Stimulated activated naive B cell treated with anti-CD40 and anti-IgM and Interleukin-4, amounts not matched to agents 10 μg/mL and 1 μg/mL and 100 μg/mL, for 72 hours (primary cell): ENCODE measurements at regions not wholly inside any gene's neighbourhood (a gene's known extent, or its start where the extent isn't known, plus 50 kb on each side); places are given as distances from the start of the nearest gene placed in this dataset.
"Not testable (repeated sequence)": the region's sequence is repeated elsewhere in the genome, so short reads cannot be mapped to it uniquely, and the experiment has no call there.

Experiments used
- ATAC-seq, 2 donors: fragments of 150-1000 bp; cut with Tn5 transposase; replicated peaks; 2 replicates each; pipeline ENCODE4 v1.10.0; 2021; ENCODE audit warnings: moderate library complexity in 1 of 2
- DNase-seq: peaks from one replicate; pipeline ENCODE4 v3.0.0; 2021
- H3K27ac Mint-ChIP-seq: one replicate; pipeline ENCODE4 v1.8.0; 2022; ENCODE audit warnings: mild to moderate bottlenecking, mixed read lengths
- H3K27me3 Mint-ChIP-seq, 2 donors: one replicate each; pipeline ENCODE4 v1.8.0; 2022; ENCODE audit warnings: mixed read lengths in 2 of 2
- H3K36me3 Mint-ChIP-seq, 2 donors: one replicate each; pipeline ENCODE4 v1.8.0; 2022; ENCODE audit warnings: mixed read lengths in 2 of 2, mild to moderate bottlenecking in 1 of 2
- H3K4me1 Mint-ChIP-seq, 2 donors: one replicate each; pipeline ENCODE4 v1.8.0; 2022; ENCODE audit warnings: mixed read lengths in 2 of 2, mild to moderate bottlenecking in 1 of 2
- H3K4me3 Mint-ChIP-seq, 2 donors: one replicate each; pipeline ENCODE4 v1.8.0; 2022; ENCODE audit warnings: mild to moderate bottlenecking in 2 of 2, mixed read lengths in 2 of 2, moderate library complexity in 1 of 2
- H3K9me3 Mint-ChIP-seq, 2 donors: one replicate each; pipeline ENCODE4 v1.8.0; 2022; ENCODE audit warnings: mixed read lengths in 2 of 2, mild to moderate bottlenecking in 1 of 2

DNA sequence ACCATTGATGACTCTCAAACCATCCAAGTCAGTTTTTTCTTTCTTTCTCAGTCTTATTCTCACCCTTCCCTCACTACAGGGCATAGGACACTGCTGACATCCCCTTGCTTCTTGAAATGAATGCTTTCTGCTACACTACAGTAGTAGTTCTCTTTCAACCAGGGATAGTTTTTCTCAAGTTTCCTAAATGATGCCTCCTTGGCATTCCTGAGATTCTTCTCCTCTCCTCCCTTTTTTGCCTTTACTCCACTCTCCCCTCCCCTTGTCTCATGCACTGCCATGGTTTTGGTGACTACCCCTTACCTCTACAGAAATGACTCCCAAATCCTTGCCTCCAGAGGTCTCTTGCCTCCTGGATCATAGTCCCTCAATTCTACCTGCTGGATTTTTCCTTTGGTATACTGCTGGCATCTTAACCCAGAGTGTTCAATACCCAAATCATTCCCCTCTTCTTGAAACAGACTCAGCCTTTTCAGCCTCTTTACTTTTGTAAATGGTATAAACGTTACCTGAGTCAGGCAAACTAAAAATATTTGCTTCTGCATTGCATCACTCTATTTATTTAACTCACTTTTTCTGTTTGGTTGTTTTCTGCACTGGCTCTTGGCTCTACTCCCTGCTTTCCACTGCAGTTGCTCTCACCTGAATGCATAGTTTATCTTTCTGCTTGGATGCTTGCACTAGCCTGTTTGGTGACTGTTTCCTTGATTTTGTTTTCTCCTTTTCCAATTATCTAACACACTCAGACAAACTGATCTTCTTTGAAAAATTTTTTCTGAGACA, 211.6 kb upstream of the IGF1 start:
- no peaks in the 10 kb centered on the region for H3K36me3 Mint-ChIP-seq
- H3K9me3 Mint-ChIP-seq = peaks cover 3 to 16% of the 10 kb centered on the region in 2 donors
- H3K4me1 Mint-ChIP-seq = no peaks in the 10 kb centered on the region
- no peak overlapping the region for H3K4me3 Mint-ChIP-seq
- no peak for ATAC-seq
- H3K27ac Mint-ChIP-seq = no peak overlapping the region
- no peak for DNase-seq
- H3K27me3 Mint-ChIP-seq = peaks cover 24 to 38% of the 10 kb centered on the region in 2 donors

GRCh38 chr12:102690253-102690652, 209.9 kb upstream of the IGF1 start:
- Mint-ChIP-seq H3K4me3 (no peak overlapping the region), H3K27ac (no peak overlapping the region), H3K36me3 (no peaks in the 10 kb centered on the region), H3K27me3 (peaks cover 15 to 31% of the 10 kb centered on the region in 2 donors), H3K4me1 (no peaks in the 10 kb centered on the region), H3K9me3 (peaks cover 0 to 3% of the 10 kb centered on the region in 2 donors)
- ATAC-seq = no peak
- no peak for DNase-seq

GRCh38 chr12:102689701-102690100, 209.3 kb upstream of the IGF1 start:
- peaks cover 0 to 3% of the 10 kb centered on the region in 2 donors for H3K9me3 Mint-ChIP-seq
- no peaks in the 10 kb centered on the region for H3K36me3 Mint-ChIP-seq
- ATAC-seq (no peak), DNase-seq (no peak)
- H3K4me3 Mint-ChIP-seq = no peak overlapping the region
- H3K27ac Mint-ChIP-seq = no peak overlapping the region
- H3K27me3 Mint-ChIP-seq = peaks cover 15 to 32% of the 10 kb centered on the region in 2 donors
- no peaks in the 10 kb centered on the region for H3K4me1 Mint-ChIP-seq

DNA sequence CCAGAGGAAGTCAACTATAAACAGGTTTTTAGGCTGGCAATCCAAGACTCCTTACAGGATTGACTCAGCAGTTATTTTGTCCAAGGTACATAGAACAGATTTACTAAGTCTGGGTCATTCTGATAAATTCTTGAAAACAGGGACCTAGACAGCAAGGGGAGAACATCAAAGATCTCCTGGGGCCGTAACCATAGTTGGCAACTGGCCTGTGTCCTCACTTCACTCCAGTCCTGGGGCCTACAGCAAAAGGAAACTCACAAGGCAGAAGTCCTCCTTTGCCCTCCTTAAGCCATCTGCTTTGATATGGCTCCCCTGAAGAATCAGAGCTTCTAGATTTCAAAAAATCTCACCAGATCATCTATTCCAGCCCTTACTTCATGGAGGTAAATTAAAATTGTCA, 207.2 kb upstream of the IGF1 start:
- H3K9me3 Mint-ChIP-seq = no peaks in the 10 kb centered on the region
- no peak for ATAC-seq
- H3K27me3 Mint-ChIP-seq = peaks cover 16 to 28% of the 10 kb centered on the region in 2 donors
- H3K36me3 Mint-ChIP-seq = no peaks in the 10 kb centered on the region
- no peak overlapping the region for H3K4me3 Mint-ChIP-seq
- H3K27ac Mint-ChIP-seq = no peak overlapping the region
- H3K4me1 Mint-ChIP-seq = no peaks in the 10 kb centered on the region
- no peak for DNase-seq

- Mint-ChIP-seq H3K4me3 (no peak overlapping the region), H3K36me3 (no peaks in the 10 kb centered on the region), H3K4me1 (no peaks in the 10 kb centered on the region), H3K27ac (no peak overlapping the region), H3K27me3 (peaks cover 10 to 20% of the 10 kb centered on the region in 2 donors), H3K9me3 (no peaks in the 10 kb centered on the region)
- DNase-seq = no peak
- no peak for ATAC-seq
Measured at GRCh38 chr12:102685841-102686240, 205.5 kb upstream of the IGF1 start.

GRCh38 chr12:102685172-102685571, 204.8 kb upstream of the IGF1 start:
- H3K27ac Mint-ChIP-seq = no peak overlapping the region
- H3K27me3 Mint-ChIP-seq = peaks cover 10 to 18% of the 10 kb centered on the region in 2 donors
- DNase-seq = no peak
- no peak for ATAC-seq
- H3K36me3 Mint-ChIP-seq = no peaks in the 10 kb centered on the region
- H3K9me3 Mint-ChIP-seq = no peaks in the 10 kb centered on the region
- no peaks in the 10 kb centered on the region for H3K4me1 Mint-ChIP-seq
- no peak overlapping the region for H3K4me3 Mint-ChIP-seq

- ATAC-seq = no peak
- Mint-ChIP-seq H3K36me3 (no peaks in the 10 kb centered on the region), H3K4me3 (no peak overlapping the region), H3K9me3 (peaks cover 4 to 7% of the 10 kb centered on the region in 2 donors), H3K4me1 (no peaks in the 10 kb centered on the region), H3K27ac (no peak overlapping the region), H3K27me3 (peaks cover 15 to 18% of the 10 kb centered on the region in 2 donors)
- no peak for DNase-seq
Measured at GRCh38 chr12:102682366-102683289, 202.3 kb upstream of the IGF1 start.

- no peaks in the 10 kb centered on the region for H3K4me1 Mint-ChIP-seq
- H3K27ac Mint-ChIP-seq = no peak overlapping the region
- no peaks in the 10 kb centered on the region for H3K36me3 Mint-ChIP-seq
- ATAC-seq = no peak
- peaks cover 13 to 17% of the 10 kb centered on the region in 2 donors for H3K27me3 Mint-ChIP-seq
- peaks cover 4 to 7% of the 10 kb centered on the region in 2 donors for H3K9me3 Mint-ChIP-seq
- H3K4me3 Mint-ChIP-seq = no peak overlapping the region
- DNase-seq = no peak
Measured at GRCh38 chr12:102681747-102682146, 201.4 kb upstream of the IGF1 start.

DNA sequence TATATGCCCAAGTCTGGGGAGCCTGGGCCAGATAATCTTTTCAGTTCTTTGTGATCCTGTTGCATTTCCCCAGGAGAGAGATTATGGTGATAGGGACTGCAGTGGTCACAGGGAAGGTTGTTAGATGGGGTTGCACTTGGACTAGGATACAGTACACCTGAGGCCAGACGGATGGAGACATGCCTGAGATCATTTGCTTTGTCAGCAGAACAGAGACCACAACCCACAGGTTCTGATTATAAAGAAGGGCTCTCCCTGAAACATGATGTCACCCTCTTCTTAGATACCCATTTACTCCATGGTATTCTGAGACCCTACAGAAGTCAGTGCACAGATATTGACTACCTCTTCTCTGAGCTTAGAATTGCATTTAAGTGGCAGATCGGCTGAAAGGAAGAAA, 200.9 kb upstream of the IGF1 start:
- DNase-seq = no peak
- ATAC-seq = no peak
- Mint-ChIP-seq H3K36me3 (no peaks in the 10 kb centered on the region), H3K4me1 (no peaks in the 10 kb centered on the region), H3K27me3 (peaks cover 12 to 21% of the 10 kb centered on the region in 2 donors), H3K9me3 (peaks cover 5 to 7% of the 10 kb centered on the region in 2 donors), H3K4me3 (no peak overlapping the region), H3K27ac (no peak overlapping the region)

GRCh38 chr12:102680304-102680703, 199.9 kb upstream of the IGF1 start:
- DNase-seq = no peak
- Mint-ChIP-seq H3K27ac (no peak overlapping the region), H3K4me3 (no peak overlapping the region), H3K4me1 (no peaks in the 10 kb centered on the region), H3K27me3 (peaks cover 15 to 30% of the 10 kb centered on the region in 2 donors), H3K36me3 (no peaks in the 10 kb centered on the region), H3K9me3 (peaks cover 6 to 7% of the 10 kb centered on the region in 2 donors)
- no peak for ATAC-seq

DNA sequence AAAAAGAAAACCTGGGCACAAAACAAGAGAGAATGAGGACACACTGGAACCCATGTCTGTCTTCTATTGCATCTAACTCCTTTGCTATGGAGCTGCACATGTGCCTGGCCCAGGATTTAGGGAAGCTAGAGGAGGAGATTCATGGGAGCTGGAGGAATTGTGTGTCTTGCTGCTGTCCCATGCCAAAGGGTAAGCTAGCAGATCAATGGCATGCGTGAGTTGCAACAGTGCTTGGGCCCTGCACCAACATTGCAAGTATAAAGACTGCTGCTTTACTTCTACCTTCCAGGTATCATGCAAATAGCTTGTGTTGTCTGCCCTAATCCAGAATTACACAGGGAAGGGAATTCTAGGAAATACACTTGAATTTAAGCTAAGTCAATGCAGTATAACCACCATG, 196.4 kb upstream of the IGF1 start:
- H3K4me1 Mint-ChIP-seq = no peaks in the 10 kb centered on the region
- no peak overlapping the region for H3K4me3 Mint-ChIP-seq

DNA sequence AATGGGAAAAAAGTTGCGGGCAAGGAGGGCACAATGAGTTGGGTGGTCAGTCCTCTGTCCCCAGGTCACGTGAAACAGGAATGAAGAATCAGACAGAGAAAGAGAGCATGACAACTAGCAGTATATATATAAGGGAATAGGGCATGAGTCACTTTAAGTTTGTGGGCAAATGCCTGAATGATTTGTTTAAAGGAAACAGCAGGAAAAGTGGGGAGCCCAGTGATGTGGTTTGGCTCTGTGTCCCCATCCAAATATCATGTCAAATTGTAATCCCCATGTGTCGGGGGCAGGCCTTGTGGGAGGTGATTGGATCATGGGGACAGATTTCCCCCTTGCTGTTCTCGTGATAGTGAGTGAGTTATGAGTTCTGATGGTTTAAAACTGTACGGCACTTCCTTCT, 195.3 kb upstream of the IGF1 start:
- H3K4me3 Mint-ChIP-seq = no peak overlapping the region
- H3K27me3 Mint-ChIP-seq = peaks cover 9 to 33% of the 10 kb centered on the region in 2 donors
- no peaks in the 10 kb centered on the region for H3K36me3 Mint-ChIP-seq
- no peaks in the 10 kb centered on the region for H3K4me1 Mint-ChIP-seq
- no peak for ATAC-seq
- DNase-seq = no peak
- peaks cover 14 to 20% of the 10 kb centered on the region in 2 donors for H3K9me3 Mint-ChIP-seq
- no peak overlapping the region for H3K27ac Mint-ChIP-seq

More for the DNA sequence above, 196.4 kb upstream of the IGF1 start:
- Mint-ChIP-seq H3K27me3 (peaks cover 9 to 29% of the 10 kb centered on the region in 2 donors), H3K27ac (no peak overlapping the region), H3K36me3 (no peaks in the 10 kb centered on the region), H3K9me3 (peaks cover 14 to 20% of the 10 kb centered on the region in 2 donors)
- ATAC-seq = no peak
- DNase-seq = no peak

- ATAC-seq (no peak), DNase-seq (no peak)
- H3K4me3 Mint-ChIP-seq = no peak overlapping the region
- H3K4me1 Mint-ChIP-seq = no peaks in the 10 kb centered on the region
- no peak overlapping the region for H3K27ac Mint-ChIP-seq
- H3K9me3 Mint-ChIP-seq = peaks cover 14 to 18% of the 10 kb centered on the region in 2 donors
- H3K36me3 Mint-ChIP-seq = no peaks in the 10 kb centered on the region
- H3K27me3 Mint-ChIP-seq = peaks cover 11 to 38% of the 10 kb centered on the region in 2 donors
Measured at GRCh38 chr12:102673606-102674005, 193.2 kb upstream of the IGF1 start.

DNA sequence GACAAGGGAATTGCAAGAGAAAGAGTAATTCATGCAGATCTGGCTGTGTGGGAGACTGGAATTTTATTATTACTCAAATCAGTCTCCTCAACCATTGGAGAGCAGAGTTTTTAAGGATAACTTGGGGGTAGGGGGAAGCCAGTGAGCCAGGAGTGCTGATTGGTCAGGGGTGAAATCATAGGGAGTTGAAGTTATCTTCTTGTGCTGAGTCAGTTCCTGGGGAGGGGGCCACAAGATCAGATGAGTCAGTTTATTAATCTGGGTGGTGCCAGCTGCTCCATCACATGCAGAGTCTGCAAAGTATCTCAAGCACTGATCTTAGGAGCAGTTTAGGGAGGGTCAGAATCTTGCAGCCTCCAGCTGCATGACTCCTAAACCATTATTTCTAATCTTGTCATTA, 191.8 kb upstream of the IGF1 start:
- ATAC-seq, H3K36me3 Mint-ChIP-seq, H3K4me1 Mint-ChIP-seq, H3K4me3 Mint-ChIP-seq, H3K27ac Mint-ChIP-seq, DNase-seq: not testable (repeated sequence)
- Mint-ChIP-seq H3K9me3 (peaks cover 7 to 17% of the 10 kb centered on the region in 2 donors), H3K27me3 (peaks cover 17 to 35% of the 10 kb centered on the region in 2 donors)
